Neural crest cell (in vitro differentiated cells): ENCODE measurements at regions not wholly inside any gene's neighbourhood (a gene's known extent, or its start where the extent isn't known, plus 50 kb on each side); places are given as distances from the start of the nearest gene placed in this dataset.

Source experiments
- DNase-seq: peaks from one replicate; pipeline ENCODE4 v3.0.0; 2021; ENCODE audit warnings: low read depth, mixed read lengths, low spot score
- H3K27ac Mint-ChIP-seq: one replicate; pipeline ENCODE4 v1.8.0; 2021; ENCODE audit warnings: mild to moderate bottlenecking, mixed read lengths; ENCODE audit not compliant: unreplicated experiment
- H3K27me3 Mint-ChIP-seq: 2 replicates; pipeline ENCODE4 v1.8.0; 2021; ENCODE audit warnings: low read depth, mild to moderate bottlenecking, mixed read lengths
- H3K36me3 Mint-ChIP-seq: 2 replicates; pipeline ENCODE4 v1.8.0; 2021; ENCODE audit warnings: low read depth, mild to moderate bottlenecking, mixed read lengths
- H3K4me1 Mint-ChIP-seq: 2 replicates; pipeline ENCODE4 v1.8.0; 2021; ENCODE audit warnings: mixed read lengths
- H3K4me3 Mint-ChIP-seq: one replicate; pipeline ENCODE4 v1.8.0; 2021; ENCODE audit warnings: mild to moderate bottlenecking, mixed read lengths
- H3K9me3 Mint-ChIP-seq: 2 replicates; pipeline ENCODE4 v1.8.0; 2021; ENCODE audit warnings: mixed read lengths
- CTCF ChIP-seq: fragments of 200-600 bp; sonication (generic); conservative IDR thresholded peaks from 2 replicates; pipeline ENCODE4 v1.5.0; 2021; ENCODE audit warnings: antibody characterized with exemption, mild to moderate bottlenecking

- Mint-ChIP-seq H3K4me1 (no peaks in the 10 kb centered on the region), H3K4me3 (no peak overlapping the region), H3K27ac (no peak overlapping the region), H3K27me3 (no peaks in the 10 kb centered on the region), H3K36me3 (peaks cover 10% of the 10 kb centered on the region), H3K9me3 (peaks cover 12% of the 10 kb centered on the region)
- no peak for TF ChIP-seq CTCF
- no peak for DNase-seq
These were observed 547.4 kb upstream of the CXADR start for GRCh38 chr21:16965424-16965823.

- Mint-ChIP-seq H3K27ac (no peak overlapping the region), H3K4me1 (no peaks in the 10 kb centered on the region), H3K9me3 (peaks cover 12% of the 10 kb centered on the region), H3K27me3 (no peaks in the 10 kb centered on the region), H3K36me3 (peaks cover 10% of the 10 kb centered on the region), H3K4me3 (no peak overlapping the region)
- no peak for DNase-seq
- no peak for TF ChIP-seq CTCF
These were observed 544.4 kb upstream of the CXADR start for GRCh38 chr21:16968436-16968835.

GRCh38 chr21:16969636-16970035 is 543.2 kb upstream of the CXADR start:
- H3K4me3 Mint-ChIP-seq, result no peak overlapping the region
- H3K4me1 Mint-ChIP-seq, result no peaks in the 10 kb centered on the region
- peaks cover 9% of the 10 kb centered on the region for H3K9me3 Mint-ChIP-seq
- no peaks in the 10 kb centered on the region for H3K27me3 Mint-ChIP-seq
- TF ChIP-seq CTCF, result no peak
- H3K27ac Mint-ChIP-seq, result no peak overlapping the region
- peaks cover 10% of the 10 kb centered on the region for H3K36me3 Mint-ChIP-seq
- no peak for DNase-seq

GRCh38 chr21:16974060-16974459 is 538.8 kb upstream of the CXADR start:
- Mint-ChIP-seq H3K4me3 (no peak overlapping the region), H3K9me3 (peaks cover 3% of the 10 kb centered on the region)

GRCh38 chr21:16976193-16976592 is 536.6 kb upstream of the CXADR start:
- Mint-ChIP-seq H3K9me3 (peaks cover 3% of the 10 kb centered on the region), H3K4me3 (no peak overlapping the region), H3K27me3 (no peaks in the 10 kb centered on the region), H3K36me3 (no peaks in the 10 kb centered on the region), H3K4me1 (peaks cover 23% of the 10 kb centered on the region), H3K27ac (peak overlapping the region; percentile 27)
- no peak for DNase-seq
- TF ChIP-seq CTCF, result no peak

More at GRCh38 chr21:16974060-16974459, 538.8 kb upstream of the CXADR start:
- Mint-ChIP-seq H3K36me3 (no peaks in the 10 kb centered on the region), H3K27me3 (no peaks in the 10 kb centered on the region), H3K4me1 (peaks cover 23% of the 10 kb centered on the region), H3K27ac (no peak overlapping the region)
- TF ChIP-seq CTCF, result no peak
- DNase-seq, result no peak
